Suprapubic skin (tissue), 4 donors: ENCODE measurements at regions not wholly inside any gene's neighbourhood (a gene's known extent, or its start where the extent isn't known, plus 50 kb on each side); places are given as distances from the start of the nearest gene placed in this dataset.

Experiments used
- DNase-seq, 2 donors: peaks; one replicate each; pipeline ENCODE4 v3.0.0-alpha.2; 2019; ENCODE audit warnings: low spot score in 2 of 2
- H3K27ac ChIP-seq: fragments of 200-600 bp; sonication (generic); one replicate; pipeline ENCODE4 v1.5.1; 2019
- H3K27me3 ChIP-seq: fragments of 200-600 bp; sonication (generic); one replicate; pipeline ENCODE4 v1.5.1; 2019
- H3K36me3 ChIP-seq: fragments of 200-600 bp; sonication (generic); one replicate; pipeline ENCODE4 v1.5.1; 2019
- H3K4me1 ChIP-seq: fragments of 200-600 bp; sonication (generic); one replicate; pipeline ENCODE4 v1.5.1; 2019
- H3K4me3 ChIP-seq: fragments of 200-600 bp; sonication (generic); one replicate; pipeline ENCODE4 v1.5.1; 2019; ENCODE audit warnings: mild to moderate bottlenecking
- H3K9me3 ChIP-seq: fragments of 200-600 bp; sonication (generic); one replicate; pipeline ENCODE4 v1.5.1; 2019
- CTCF ChIP-seq, 2 donors: fragments of 200-600 bp in 1 of 2; fragments of 450-650 bp in 1 of 2; sonication (generic) in 1 of 2; IDR thresholded peaks; one replicate each; pipeline ENCODE4 v1.5.1; 2016 to 2019; ENCODE audit warnings: antibody characterized with exemption in 2 of 2, mild to moderate bottlenecking in 1 of 2, moderate library complexity in 1 of 2
- EP300 ChIP-seq: sonication (generic); formaldehyde crosslinking; IDR thresholded peaks from one replicate; pipeline ENCODE4 v1.6.1; 2017; ENCODE audit warnings: antibody characterized with exemption
- POLR2A ChIP-seq, 2 donors: fragments of 450-650 bp; IDR thresholded peaks; one replicate each; pipeline ENCODE4 v1.6.1; 2017; ENCODE audit warnings: antibody characterized with exemption in 2 of 2, mild to moderate bottlenecking in 2 of 2, moderate library complexity in 2 of 2
- POLR2AphosphoS5 ChIP-seq, 3 donors: sonication (generic); formaldehyde crosslinking; IDR thresholded peaks; one replicate each; pipeline ENCODE4 v1.6.1; 2017; ENCODE audit warnings: antibody characterized with exemption in 3 of 3
- WGBS: methylation state at CpG from one replicate; pipeline ENCODE4 v1.1.5; 2018; 5-methylcytosine and 5-hydroxymethylcytosine counted together

GRCh38 chr6:22471132-22471690 is 98.2 kb upstream of the HDGFL1 start:
- DNase-seq: no peak
- H3K27ac ChIP-seq: peak overlapping the region; percentile 39

GRCh38 chr6:22471746-22472145 is 97.6 kb upstream of the HDGFL1 start:
- H3K36me3 ChIP-seq: no peaks in the 10 kb centered on the region
- WGBS: 79% methylated on average over 4 of the region's 4 CpGs

More at GRCh38 chr6:22471132-22471690, 98.2 kb upstream of the HDGFL1 start:
- 12% methylated on average over 4 of the region's 4 CpGs for WGBS
- Histone ChIP-seq H3K9me3 (no peaks in the 10 kb centered on the region), H3K36me3 (no peaks in the 10 kb centered on the region), H3K4me3 (no peak overlapping the region), H3K27me3 (no peaks in the 10 kb centered on the region), H3K4me1 (peaks cover 24% of the 10 kb centered on the region)
- no peak for TF ChIP-seq POLR2AphosphoS5 (IDR thresholded peaks at IDR 0.05)
- no peak for TF ChIP-seq CTCF (IDR thresholded peaks at IDR 0.05)
- TF ChIP-seq POLR2A (IDR thresholded peaks at IDR 0.05): no peak
- no peak for TF ChIP-seq EP300

GRCh38 chr6:22473991-22474682 is 95.2 kb upstream of the HDGFL1 start:
- WGBS: 74% methylated on average over 7 of the region's 7 CpGs

More at GRCh38 chr6:22471746-22472145, 97.6 kb upstream of the HDGFL1 start:
- H3K27me3 ChIP-seq: no peaks in the 10 kb centered on the region
- DNase-seq: no peak
- no peak overlapping the region for H3K27ac ChIP-seq
- H3K4me3 ChIP-seq: no peak overlapping the region
- H3K4me1 ChIP-seq: peaks cover 24% of the 10 kb centered on the region
- no peaks in the 10 kb centered on the region for H3K9me3 ChIP-seq
- no peak for TF ChIP-seq POLR2A (IDR thresholded peaks at IDR 0.05)
- TF ChIP-seq CTCF (IDR thresholded peaks at IDR 0.05): no peak
- TF ChIP-seq POLR2AphosphoS5 (IDR thresholded peaks at IDR 0.05): no peak

GRCh38 chr6:22476811-22477390 is 92.5 kb upstream of the HDGFL1 start:
- Histone ChIP-seq H3K9me3 (no peaks in the 10 kb centered on the region), H3K27me3 (no peaks in the 10 kb centered on the region)
- 65% methylated on average over 4 of the region's 4 CpGs for WGBS

More at GRCh38 chr6:22473991-22474682, 95.2 kb upstream of the HDGFL1 start:
- Histone ChIP-seq H3K36me3 (no peaks in the 10 kb centered on the region), H3K4me3 (no peak overlapping the region), H3K27ac (no peak overlapping the region), H3K4me1 (peaks cover 18% of the 10 kb centered on the region), H3K27me3 (no peaks in the 10 kb centered on the region), H3K9me3 (no peaks in the 10 kb centered on the region)
- TF ChIP-seq CTCF (IDR thresholded peaks at IDR 0.05): no peak
- TF ChIP-seq POLR2A (IDR thresholded peaks at IDR 0.05): no peak
- TF ChIP-seq POLR2AphosphoS5 (IDR thresholded peaks at IDR 0.05): no peak
- no peak for TF ChIP-seq EP300
- DNase-seq: no peak

More at GRCh38 chr6:22476811-22477390, 92.5 kb upstream of the HDGFL1 start:
- Histone ChIP-seq H3K4me1 (peaks cover 1% of the 10 kb centered on the region), H3K4me3 (no peak overlapping the region), H3K27ac (no peak overlapping the region), H3K36me3 (no peaks in the 10 kb centered on the region)
- no peak for DNase-seq
- TF ChIP-seq POLR2A (IDR thresholded peaks at IDR 0.05) (no peak), CTCF (IDR thresholded peaks at IDR 0.05) (no peak), POLR2AphosphoS5 (IDR thresholded peaks at IDR 0.05) (no peak), EP300 (no peak)
